ENCODE measurements at regions not wholly inside any gene's neighbourhood (a gene's known extent, or its start where the extent isn't known, plus 50 kb on each side); places are given as distances from the start of the nearest gene placed in this dataset.

DNA sequence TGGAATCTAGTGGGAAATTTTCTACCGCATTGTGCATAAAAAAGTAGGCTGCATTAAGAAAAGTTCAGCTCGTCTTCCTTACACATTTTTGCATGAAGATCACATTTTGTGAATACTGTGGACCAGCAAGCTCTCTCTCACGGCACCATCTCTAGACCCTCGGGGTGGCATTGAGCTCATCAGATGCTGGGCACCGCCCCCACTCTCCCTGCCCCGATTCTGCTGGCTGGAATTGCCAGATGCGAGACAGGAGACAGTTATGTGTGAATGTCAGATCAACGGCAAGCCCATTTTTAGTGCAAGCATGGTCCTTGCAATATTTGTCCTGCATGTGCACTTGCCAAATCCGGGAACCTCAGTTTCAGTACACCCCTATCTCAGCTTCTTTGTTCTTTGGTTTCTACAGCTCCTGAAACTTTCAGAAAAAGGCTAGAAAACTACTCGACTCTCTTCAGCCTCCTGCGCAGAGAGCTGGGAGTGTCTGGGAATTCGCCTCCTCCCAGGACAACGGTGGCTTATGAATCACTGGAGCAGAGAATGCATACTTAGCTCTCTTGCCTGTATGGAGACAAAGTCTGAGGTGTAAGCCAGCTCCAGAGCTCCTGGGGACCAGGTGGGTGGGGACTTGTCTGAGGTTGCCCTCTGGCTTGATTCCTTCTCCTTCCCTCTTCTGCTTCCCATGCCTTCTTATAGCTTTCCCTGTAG is 285.2 kb upstream of the ATP10A start:
- no peaks in the 10 kb centered on the region for H3K9me3 ChIP-seq (ENCODE audit: low read depth)
- H3K27ac ChIP-seq = no peak overlapping the region
- no peak overlapping the region for H3K4me3 ChIP-seq
- no peaks in the 10 kb centered on the region for H3K36me3 ChIP-seq
- no peak for DNase-seq (ENCODE audit: low read depth in 1 of 2, low spot score in 1 of 2)
- no peaks in the 10 kb centered on the region for H3K27me3 ChIP-seq
- TF ChIP-seq, protein P1, sequence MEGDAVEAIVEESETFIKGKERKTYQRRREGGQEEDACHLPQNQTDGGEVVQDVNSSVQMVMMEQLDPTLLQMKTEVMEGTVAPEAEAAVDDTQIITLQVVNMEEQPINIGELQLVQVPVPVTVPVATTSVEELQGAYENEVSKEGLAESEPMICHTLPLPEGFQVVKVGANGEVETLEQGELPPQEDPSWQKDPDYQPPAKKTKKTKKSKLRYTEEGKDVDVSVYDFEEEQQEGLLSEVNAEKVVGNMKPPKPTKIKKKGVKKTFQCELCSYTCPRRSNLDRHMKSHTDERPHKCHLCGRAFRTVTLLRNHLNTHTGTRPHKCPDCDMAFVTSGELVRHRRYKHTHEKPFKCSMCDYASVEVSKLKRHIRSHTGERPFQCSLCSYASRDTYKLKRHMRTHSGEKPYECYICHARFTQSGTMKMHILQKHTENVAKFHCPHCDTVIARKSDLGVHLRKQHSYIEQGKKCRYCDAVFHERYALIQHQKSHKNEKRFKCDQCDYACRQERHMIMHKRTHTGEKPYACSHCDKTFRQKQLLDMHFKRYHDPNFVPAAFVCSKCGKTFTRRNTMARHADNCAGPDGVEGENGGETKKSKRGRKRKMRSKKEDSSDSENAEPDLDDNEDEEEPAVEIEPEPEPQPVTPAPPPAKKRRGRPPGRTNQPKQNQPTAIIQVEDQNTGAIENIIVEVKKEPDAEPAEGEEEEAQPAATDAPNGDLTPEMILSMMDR (IDR thresholded peaks at IDR 0.05; ENCODE audit: low read depth, low read length) = no peak
- no peaks in the 10 kb centered on the region for H3K4me1 ChIP-seq (ENCODE audit: low read depth)

DNA sequence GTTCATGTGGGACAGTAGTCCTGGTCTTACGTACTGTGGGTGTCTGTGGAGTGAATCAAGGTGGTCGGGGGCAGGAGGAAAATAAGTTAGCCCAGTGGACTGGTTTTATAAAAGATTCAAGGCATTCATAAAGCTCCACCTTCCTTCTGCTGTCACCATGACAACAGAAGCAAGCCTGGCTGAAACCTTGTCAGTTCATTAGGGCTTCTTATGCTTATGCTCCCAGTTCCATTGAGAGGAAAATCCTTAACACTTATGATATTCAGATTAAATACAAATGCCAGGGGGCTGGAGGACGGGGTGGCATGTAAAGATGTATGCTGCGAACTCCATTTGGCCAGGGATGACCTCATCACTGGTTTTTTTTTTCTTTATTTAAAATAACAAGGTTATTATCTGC is 283.1 kb upstream of the ATP10A start:
- Histone ChIP-seq H3K27me3 (no peaks in the 10 kb centered on the region), H3K4me3 (no peak overlapping the region), H3K4me1 (ENCODE audit: low read depth) (no peaks in the 10 kb centered on the region), H3K36me3 (no peaks in the 10 kb centered on the region), H3K9me3 (ENCODE audit: low read depth) (no peaks in the 10 kb centered on the region), H3K27ac (no peak overlapping the region)
- TF ChIP-seq, protein P1 (IDR thresholded peaks at IDR 0.05; ENCODE audit: low read depth, low read length) = no peak
- no peak for DNase-seq (ENCODE audit: low read depth in 1 of 2, low spot score in 1 of 2)

DNA sequence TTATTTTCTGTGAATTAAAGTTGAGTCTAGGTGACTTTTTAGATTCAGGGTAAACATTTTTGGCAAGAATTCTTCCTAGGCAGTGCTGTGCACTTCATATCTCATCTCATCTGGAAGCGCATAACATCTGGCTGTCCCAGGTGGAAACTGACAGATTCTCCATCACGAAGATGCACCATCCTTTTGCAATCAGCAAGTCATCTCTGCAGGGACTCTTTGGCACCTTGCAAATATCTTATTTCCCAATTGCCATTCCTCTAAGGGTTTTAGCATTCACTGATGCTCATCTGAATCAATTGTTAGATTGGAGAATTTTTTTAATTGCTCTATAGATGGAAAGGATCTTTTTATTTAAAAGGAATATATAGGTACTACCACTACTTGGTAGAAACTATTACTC is 282.7 kb upstream of the ATP10A start:
- Histone ChIP-seq H3K27me3 (no peaks in the 10 kb centered on the region), H3K4me1 (ENCODE audit: low read depth) (no peaks in the 10 kb centered on the region), H3K27ac (no peak overlapping the region), H3K36me3 (no peaks in the 10 kb centered on the region), H3K9me3 (ENCODE audit: low read depth) (no peaks in the 10 kb centered on the region), H3K4me3 (no peak overlapping the region)
- TF ChIP-seq, protein P1 (IDR thresholded peaks at IDR 0.05; ENCODE audit: low read depth, low read length) = no peak
- DNase-seq (ENCODE audit: low read depth in 1 of 2, low spot score in 1 of 2) = no peak

DNA sequence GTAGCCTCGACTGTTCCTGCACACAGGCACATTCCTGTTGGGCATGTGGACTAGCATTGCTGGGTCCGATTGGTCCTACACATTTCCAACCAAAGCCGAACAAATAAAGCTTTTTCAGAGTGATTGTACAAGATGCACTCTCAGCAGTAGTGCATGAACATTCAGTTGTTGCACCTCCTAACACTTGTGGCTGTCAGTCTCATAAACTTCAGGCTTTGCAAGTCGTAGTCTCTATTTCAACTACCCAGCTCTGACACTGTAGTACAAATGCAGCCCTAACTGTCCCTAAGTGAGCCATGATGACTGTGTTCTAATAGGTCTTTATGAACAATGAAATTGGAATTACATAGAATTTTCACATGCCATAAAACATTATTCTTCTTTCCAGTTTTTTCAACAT is 281.7 kb upstream of the ATP10A start:
- TF ChIP-seq, protein P1 (IDR thresholded peaks at IDR 0.05; ENCODE audit: low read depth, low read length) = no peak
- no peaks in the 10 kb centered on the region for H3K9me3 ChIP-seq (ENCODE audit: low read depth)
- no peak overlapping the region for H3K4me3 ChIP-seq
- DNase-seq (ENCODE audit: low read depth in 1 of 2, low spot score in 1 of 2) = no peak
- H3K27me3 ChIP-seq = no peaks in the 10 kb centered on the region
- no peaks in the 10 kb centered on the region for H3K36me3 ChIP-seq
- no peak overlapping the region for H3K27ac ChIP-seq
- H3K4me1 ChIP-seq (ENCODE audit: low read depth) = no peaks in the 10 kb centered on the region

DNA sequence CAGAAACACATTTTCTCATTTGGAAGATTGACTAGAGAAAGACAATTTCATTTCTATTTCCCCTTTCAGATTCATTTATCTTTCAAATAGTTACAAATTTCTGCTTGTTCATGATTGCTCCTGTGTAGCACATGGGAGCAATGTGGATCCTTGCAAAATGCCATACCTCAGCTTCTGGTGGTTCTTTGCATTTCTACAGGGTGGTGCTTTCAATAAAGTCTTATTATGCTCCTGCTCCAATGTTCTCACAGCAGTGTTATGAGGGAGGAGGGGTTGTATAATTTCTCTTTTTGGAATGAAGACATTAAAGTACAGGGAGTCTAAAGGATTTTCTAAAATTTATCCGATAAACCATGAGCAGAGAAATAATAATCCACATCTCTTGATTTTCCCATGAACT is 280.1 kb upstream of the ATP10A start:
- TF ChIP-seq, protein P1 (IDR thresholded peaks at IDR 0.05; ENCODE audit: low read depth, low read length) = no peak
- no peaks in the 10 kb centered on the region for H3K4me1 ChIP-seq (ENCODE audit: low read depth)

More for the DNA sequence above, 280.1 kb upstream of the ATP10A start:
- H3K36me3 ChIP-seq = no peaks in the 10 kb centered on the region
- no peak for DNase-seq (ENCODE audit: low read depth in 1 of 2, low spot score in 1 of 2)
- no peak overlapping the region for H3K27ac ChIP-seq
- no peaks in the 10 kb centered on the region for H3K9me3 ChIP-seq (ENCODE audit: low read depth)
- H3K4me3 ChIP-seq = no peak overlapping the region
- H3K27me3 ChIP-seq = no peaks in the 10 kb centered on the region
